ENCODE measurements at regions not wholly inside any gene's neighbourhood (a gene's known extent, or its start where the extent isn't known, plus 50 kb on each side); places are given as distances from the start of the nearest gene placed in this dataset.

DNA sequence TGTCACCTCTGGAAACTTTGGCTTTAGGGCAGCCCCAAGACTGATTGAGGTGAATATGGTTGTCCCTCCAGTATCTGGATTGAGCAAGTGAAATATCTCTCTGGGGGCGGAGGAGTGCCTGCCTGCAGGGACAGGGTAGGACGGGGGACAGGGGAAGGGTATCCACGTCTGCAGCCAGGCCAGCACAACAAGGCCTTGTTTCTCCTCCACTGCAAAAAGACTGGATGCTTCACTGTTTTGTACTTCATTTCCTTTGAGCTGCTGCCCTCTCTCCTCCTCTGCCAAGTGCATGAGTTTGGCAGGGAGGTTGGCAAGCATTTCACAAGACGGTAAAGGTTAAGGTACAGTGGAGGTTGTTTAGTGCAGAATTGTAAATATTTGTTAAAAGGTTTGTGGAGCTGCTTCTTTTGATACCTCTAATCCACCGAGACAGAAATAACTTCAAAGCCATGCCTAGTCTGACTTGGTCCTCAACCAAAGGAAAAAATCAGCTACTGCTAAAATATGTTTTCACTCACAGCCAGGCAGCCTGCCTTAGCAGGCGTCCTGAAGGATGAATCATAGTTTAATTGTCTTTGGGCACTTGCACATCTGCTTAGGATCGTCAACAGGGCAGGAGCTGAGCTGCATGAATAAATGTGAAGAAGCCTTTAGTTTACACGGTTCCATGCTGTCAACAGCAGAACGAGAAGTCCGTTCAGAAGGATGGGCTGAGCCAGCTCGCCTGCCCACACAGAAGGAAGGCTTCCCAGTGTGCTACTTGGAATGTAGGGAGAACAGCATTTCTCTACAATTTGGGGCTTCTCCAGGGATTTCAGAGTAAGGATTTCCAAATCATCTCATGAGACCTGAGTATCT, 269.7 kb downstream of the TTC6 start:
- no peak overlapping the region for H3K4me3 ChIP-seq
- DNase-seq (no peak), ATAC-seq (ENCODE audit: low FRiP score in 2 of 2) (peak in 1 of 2 donors; percentile 49)
- H3K4me1 ChIP-seq: no peaks in the 10 kb centered on the region
- no peaks in the 10 kb centered on the region for H3K36me3 ChIP-seq
- H3K27ac ChIP-seq: no peak overlapping the region
- H3K27me3 ChIP-seq: no peaks in the 10 kb centered on the region
- no peaks in the 10 kb centered on the region for H3K9me3 ChIP-seq
- no peak for TF ChIP-seq POLR2AphosphoS5 (IDR thresholded peaks at IDR 0.05)
- TF ChIP-seq, protein P1, sequence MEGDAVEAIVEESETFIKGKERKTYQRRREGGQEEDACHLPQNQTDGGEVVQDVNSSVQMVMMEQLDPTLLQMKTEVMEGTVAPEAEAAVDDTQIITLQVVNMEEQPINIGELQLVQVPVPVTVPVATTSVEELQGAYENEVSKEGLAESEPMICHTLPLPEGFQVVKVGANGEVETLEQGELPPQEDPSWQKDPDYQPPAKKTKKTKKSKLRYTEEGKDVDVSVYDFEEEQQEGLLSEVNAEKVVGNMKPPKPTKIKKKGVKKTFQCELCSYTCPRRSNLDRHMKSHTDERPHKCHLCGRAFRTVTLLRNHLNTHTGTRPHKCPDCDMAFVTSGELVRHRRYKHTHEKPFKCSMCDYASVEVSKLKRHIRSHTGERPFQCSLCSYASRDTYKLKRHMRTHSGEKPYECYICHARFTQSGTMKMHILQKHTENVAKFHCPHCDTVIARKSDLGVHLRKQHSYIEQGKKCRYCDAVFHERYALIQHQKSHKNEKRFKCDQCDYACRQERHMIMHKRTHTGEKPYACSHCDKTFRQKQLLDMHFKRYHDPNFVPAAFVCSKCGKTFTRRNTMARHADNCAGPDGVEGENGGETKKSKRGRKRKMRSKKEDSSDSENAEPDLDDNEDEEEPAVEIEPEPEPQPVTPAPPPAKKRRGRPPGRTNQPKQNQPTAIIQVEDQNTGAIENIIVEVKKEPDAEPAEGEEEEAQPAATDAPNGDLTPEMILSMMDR (IDR thresholded peaks at IDR 0.05): no peak
- no peak for TF ChIP-seq POLR2A (IDR thresholded peaks at IDR 0.05)
- TF ChIP-seq EP300 (IDR thresholded peaks at IDR 0.05): no peak
- WGBS, 2 donors: 52 to 55% methylated on average over 8 to 11 of the region's 11 CpGs

DNA sequence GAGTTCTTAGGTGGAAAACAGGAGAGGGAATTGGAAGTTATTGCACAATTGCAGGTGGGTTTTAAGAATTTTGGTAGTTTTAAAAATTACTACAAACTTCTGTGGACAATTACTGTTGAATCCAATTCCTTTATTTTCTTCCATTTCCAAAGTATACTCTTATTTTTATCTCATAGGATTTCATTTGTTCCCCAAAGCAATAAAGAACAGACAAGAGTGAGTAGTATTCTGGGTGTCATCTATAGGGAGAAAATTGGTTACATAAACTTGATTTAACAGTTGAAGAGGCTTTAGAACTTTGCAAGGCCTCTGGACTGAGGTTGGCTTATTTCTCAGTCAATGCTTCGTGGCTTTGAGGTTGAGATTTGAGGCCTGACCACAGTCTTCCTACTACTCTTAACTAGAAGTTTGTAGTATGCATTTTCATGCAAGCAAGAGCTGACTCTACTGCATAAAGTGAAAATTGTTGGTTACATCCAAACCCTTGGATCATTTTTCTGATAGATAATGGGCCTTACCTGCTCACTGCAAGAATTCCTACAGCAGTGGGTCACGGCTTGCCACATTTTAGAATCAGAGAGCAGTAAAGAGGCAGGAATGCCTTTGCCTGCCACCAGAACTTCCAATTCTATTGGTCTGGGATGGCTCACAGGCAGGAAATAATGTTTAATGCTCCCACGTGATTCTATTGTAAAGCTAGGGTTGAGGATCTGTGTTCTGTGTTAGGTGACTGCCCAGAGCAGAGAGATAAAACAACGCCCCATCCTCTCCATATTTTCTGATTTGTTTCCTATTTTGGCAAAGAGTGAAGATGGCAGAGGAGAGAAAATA, 270.5 kb downstream of the TTC6 start:
- H3K27ac ChIP-seq: no peak overlapping the region
- no peaks in the 10 kb centered on the region for H3K27me3 ChIP-seq
- no peaks in the 10 kb centered on the region for H3K4me1 ChIP-seq
- no peak for ATAC-seq (ENCODE audit: low FRiP score in 2 of 2)
- H3K9me3 ChIP-seq: no peaks in the 10 kb centered on the region
- no peak overlapping the region for H3K4me3 ChIP-seq
- TF ChIP-seq EP300 (IDR thresholded peaks at IDR 0.05): no peak
- TF ChIP-seq, protein P1 (IDR thresholded peaks at IDR 0.05): no peak
- TF ChIP-seq POLR2AphosphoS5 (IDR thresholded peaks at IDR 0.05): no peak
- no peak for TF ChIP-seq POLR2A (IDR thresholded peaks at IDR 0.05)
- no peaks in the 10 kb centered on the region for H3K36me3 ChIP-seq
- DNase-seq: no peak
- WGBS, 2 donors: 66 to 75% methylated on average over 4 of the region's 4 CpGs

DNA sequence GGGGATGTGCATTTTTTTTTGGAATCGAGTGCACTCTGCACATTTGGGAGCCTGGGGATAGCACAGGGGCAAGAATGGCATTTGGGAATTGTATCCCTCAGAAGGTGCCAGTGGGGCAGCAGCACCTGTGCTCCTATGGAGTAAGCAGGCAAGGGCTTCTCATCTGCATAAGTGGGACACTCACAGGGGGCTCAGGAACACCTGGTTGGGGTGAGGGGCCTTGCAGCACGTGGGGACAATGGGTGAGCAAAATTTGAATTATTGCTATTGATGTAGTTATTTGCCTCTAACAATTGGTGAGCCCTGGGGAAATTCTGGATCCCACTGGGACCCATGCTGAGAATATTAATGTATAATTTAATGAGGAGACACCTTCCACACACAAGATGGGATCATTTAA, 274.2 kb downstream of the TTC6 start:
- no peaks in the 10 kb centered on the region for H3K27me3 ChIP-seq
- no peak overlapping the region for H3K4me3 ChIP-seq
- DNase-seq (no peak), ATAC-seq (ENCODE audit: low FRiP score in 2 of 2) (no peak)
- peaks cover 0 to 3% (median 0%) of the 10 kb centered on the region in 4 donors for H3K4me1 ChIP-seq
- TF ChIP-seq POLR2A (IDR thresholded peaks at IDR 0.05) (no peak), POLR2AphosphoS5 (IDR thresholded peaks at IDR 0.05) (no peak)
- TF ChIP-seq, protein P1 (IDR thresholded peaks at IDR 0.05): no peak
- no peaks in the 10 kb centered on the region for H3K36me3 ChIP-seq
- H3K9me3 ChIP-seq: no peaks in the 10 kb centered on the region
- 63 to 71% methylated on average over 2 of the region's 2 CpGs for WGBS, 2 donors
- H3K27ac ChIP-seq: no peak overlapping the region

DNA sequence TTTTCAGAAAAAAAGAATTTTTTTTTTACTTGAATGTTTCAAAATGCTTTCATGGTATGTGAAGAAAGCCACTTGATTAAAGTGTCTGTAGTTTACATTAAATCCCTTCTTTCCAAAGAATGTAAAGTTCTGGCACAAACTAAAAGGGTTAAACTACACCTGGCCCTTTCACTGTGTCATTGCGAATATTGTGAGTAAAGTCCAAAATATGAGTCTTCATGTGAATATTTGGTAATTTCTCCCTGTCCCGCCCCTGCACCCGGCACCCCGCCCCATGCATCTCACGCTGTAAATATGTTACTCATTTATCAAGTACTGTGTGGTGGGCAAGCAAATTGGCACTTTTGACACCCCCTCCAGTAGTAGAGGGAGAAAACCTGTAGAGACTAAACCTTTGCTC, 274.7 kb downstream of the TTC6 start:
- peaks cover 0 to 5% (median 0%) of the 10 kb centered on the region in 4 donors for H3K4me1 ChIP-seq
- H3K9me3 ChIP-seq: no peaks in the 10 kb centered on the region
- H3K27ac ChIP-seq: no peak overlapping the region
- DNase-seq (peak in 1 of 2 donors; percentile 30), ATAC-seq (ENCODE audit: low FRiP score in 2 of 2) (peak in 1 of 2 donors; percentile 20)
- no peak overlapping the region for H3K4me3 ChIP-seq
- no peaks in the 10 kb centered on the region for H3K27me3 ChIP-seq
- no peaks in the 10 kb centered on the region for H3K36me3 ChIP-seq
- no peak for TF ChIP-seq POLR2A (IDR thresholded peaks at IDR 0.05)
- TF ChIP-seq, protein P1 (IDR thresholded peaks at IDR 0.05): no peak
- WGBS, 2 donors: 91 to 93% methylated on average over 5 of the region's 5 CpGs

Measured in upper lobe of left lung (tissue), 6 donors.